Cardiac muscle cell (in vitro differentiated cells and primary cell): ENCODE measurements at regions not wholly inside any gene's neighbourhood (a gene's known extent, or its start where the extent isn't known, plus 50 kb on each side); places are given as distances from the start of the nearest gene placed in this dataset.
A peak's percentile ranks its signal among the peaks of the same experiment; 100 is the strongest.

Source experiments
- DNase-seq, 2 donors: peaks; one replicate each; pipeline versions ENCODE4 v3.0.0 to v3.0.0-alpha.2; 2010 to 2017; ENCODE audit warnings: low read depth in 1 of 2, low spot score in 1 of 2
- H3K27ac ChIP-seq: fragments of 200-600 bp; sonication (generic); 2 replicates; pipeline ENCODE4 v1.5.1; 2016
- H3K27me3 ChIP-seq: fragments of 200-600 bp; sonication (generic); 2 replicates; pipeline ENCODE4 v1.6.0; 2016; ENCODE audit warnings: control low read depth
- H3K36me3 ChIP-seq: fragments of 200-600 bp; sonication (generic); 2 replicates; pipeline ENCODE4 v1.5.1; 2016; ENCODE audit warnings: control low read depth
- H3K4me1 ChIP-seq: fragments of 200-600 bp; sonication (generic); 2 replicates; pipeline ENCODE4 v1.8.1; 2017; ENCODE audit warnings: low read depth, mild to moderate bottlenecking, mixed run types
- H3K4me3 ChIP-seq: fragments of 200-600 bp; sonication (generic); 2 replicates; pipeline ENCODE4 v1.5.1; 2016; ENCODE audit warnings: mild to moderate bottlenecking
- H3K9me3 ChIP-seq: fragments of 200-600 bp; sonication (generic); 2 replicates; pipeline ENCODE4 v1.5.1; 2017; ENCODE audit warnings: low read depth, mild to moderate bottlenecking, control low read depth
- TF ChIP-seq, protein P1 (sequence below): IDR thresholded peaks from 2 replicates; pipeline ENCODE4 v1.5.1; 2012; ENCODE audit warnings: low read depth, mild to moderate bottlenecking, low read length

- H3K27ac ChIP-seq = no peak overlapping the region
- H3K4me1 ChIP-seq = no peaks in the 10 kb centered on the region
- DNase-seq = no peak
- no peaks in the 10 kb centered on the region for H3K9me3 ChIP-seq
- TF ChIP-seq, protein P1, sequence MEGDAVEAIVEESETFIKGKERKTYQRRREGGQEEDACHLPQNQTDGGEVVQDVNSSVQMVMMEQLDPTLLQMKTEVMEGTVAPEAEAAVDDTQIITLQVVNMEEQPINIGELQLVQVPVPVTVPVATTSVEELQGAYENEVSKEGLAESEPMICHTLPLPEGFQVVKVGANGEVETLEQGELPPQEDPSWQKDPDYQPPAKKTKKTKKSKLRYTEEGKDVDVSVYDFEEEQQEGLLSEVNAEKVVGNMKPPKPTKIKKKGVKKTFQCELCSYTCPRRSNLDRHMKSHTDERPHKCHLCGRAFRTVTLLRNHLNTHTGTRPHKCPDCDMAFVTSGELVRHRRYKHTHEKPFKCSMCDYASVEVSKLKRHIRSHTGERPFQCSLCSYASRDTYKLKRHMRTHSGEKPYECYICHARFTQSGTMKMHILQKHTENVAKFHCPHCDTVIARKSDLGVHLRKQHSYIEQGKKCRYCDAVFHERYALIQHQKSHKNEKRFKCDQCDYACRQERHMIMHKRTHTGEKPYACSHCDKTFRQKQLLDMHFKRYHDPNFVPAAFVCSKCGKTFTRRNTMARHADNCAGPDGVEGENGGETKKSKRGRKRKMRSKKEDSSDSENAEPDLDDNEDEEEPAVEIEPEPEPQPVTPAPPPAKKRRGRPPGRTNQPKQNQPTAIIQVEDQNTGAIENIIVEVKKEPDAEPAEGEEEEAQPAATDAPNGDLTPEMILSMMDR = no peak
- no peaks in the 10 kb centered on the region for H3K27me3 ChIP-seq
- H3K4me3 ChIP-seq = no peak overlapping the region
- H3K36me3 ChIP-seq = no peaks in the 10 kb centered on the region
These were observed 212.1 kb upstream of the ZNF521 start for GRCh38 chr18:25563816-25564683.

- Histone ChIP-seq H3K27ac (no peak overlapping the region), H3K27me3 (no peaks in the 10 kb centered on the region), H3K4me3 (no peak overlapping the region), H3K36me3 (no peaks in the 10 kb centered on the region), H3K9me3 (no peaks in the 10 kb centered on the region), H3K4me1 (no peaks in the 10 kb centered on the region)
- no peak for DNase-seq
- TF ChIP-seq, protein P1 = no peak
These were observed 211.4 kb upstream of the ZNF521 start for GRCh38 chr18:25563346-25563745.

GRCh38 chr18:25561918-25562317, 210.0 kb upstream of the ZNF521 start:
- peak; percentile 34 to 62 for DNase-seq
- TF ChIP-seq, protein P1 = peak; percentile 38

DNA sequence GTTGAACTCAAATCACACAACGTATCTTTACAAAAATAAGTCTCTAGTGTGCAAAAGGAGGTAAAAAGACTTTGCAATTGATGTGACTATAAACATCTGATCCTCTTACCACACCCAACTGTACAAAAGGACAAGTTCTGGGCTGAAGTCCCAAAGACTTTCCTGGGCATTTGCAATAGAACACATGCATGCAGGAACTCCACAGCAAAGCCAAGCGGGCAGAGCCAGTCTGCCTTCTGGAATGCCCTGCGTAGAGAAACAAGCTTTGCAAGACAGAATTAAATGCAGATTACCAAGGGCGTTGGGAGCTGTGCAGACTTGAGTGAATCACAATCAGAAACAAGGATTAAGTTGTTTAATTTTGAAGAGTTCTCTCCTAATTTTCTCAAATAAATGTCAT, 208.4 kb upstream of the ZNF521 start:
- TF ChIP-seq, protein P1 = no peak

More at GRCh38 chr18:25561918-25562317, 210.0 kb upstream of the ZNF521 start:
- H3K36me3 ChIP-seq = no peaks in the 10 kb centered on the region
- no peaks in the 10 kb centered on the region for H3K27me3 ChIP-seq
- no peak overlapping the region for H3K4me3 ChIP-seq
- no peaks in the 10 kb centered on the region for H3K4me1 ChIP-seq
- H3K27ac ChIP-seq = no peak overlapping the region
- H3K9me3 ChIP-seq = no peaks in the 10 kb centered on the region

GRCh38 chr18:25557011-25557410, 205.0 kb upstream of the ZNF521 start:
- DNase-seq = peak in 1 of 2 donors; percentile 9
- no peaks in the 10 kb centered on the region for H3K36me3 ChIP-seq
- no peaks in the 10 kb centered on the region for H3K27me3 ChIP-seq
- H3K9me3 ChIP-seq = no peaks in the 10 kb centered on the region
- H3K4me1 ChIP-seq = no peaks in the 10 kb centered on the region
- no peak overlapping the region for H3K27ac ChIP-seq
- H3K4me3 ChIP-seq = no peak overlapping the region
- TF ChIP-seq, protein P1 = no peak

More for the DNA sequence above, 208.4 kb upstream of the ZNF521 start:
- Histone ChIP-seq H3K9me3 (no peaks in the 10 kb centered on the region), H3K4me1 (no peaks in the 10 kb centered on the region), H3K27ac (no peak overlapping the region), H3K36me3 (no peaks in the 10 kb centered on the region), H3K27me3 (no peaks in the 10 kb centered on the region), H3K4me3 (no peak overlapping the region)
- no peak for DNase-seq
